Tibial nerve (tissue), 4 donors: ENCODE measurements at regions not wholly inside any gene's neighbourhood (a gene's known extent, or its start where the extent isn't known, plus 50 kb on each side); places are given as distances from the start of the nearest gene placed in this dataset.

Experiments used
- DNase-seq, 2 donors: peaks; one replicate each; pipeline ENCODE4 v3.0.0-alpha.2; 2019; ENCODE audit warnings: low spot score in 2 of 2
- H3K27ac ChIP-seq, 4 donors: fragments of 200-600 bp; sonication (generic) in 3 of 4; one replicate each; pipeline ENCODE4 v1.5.1; 2017 to 2019; ENCODE audit warnings: mild to moderate bottlenecking in 1 of 4
- H3K27me3 ChIP-seq, 2 donors: fragments of 200-600 bp; sonication (generic) in 1 of 2; one replicate each; pipeline versions ENCODE4 v1.5.1 to v1.6.0; 2017 to 2019
- H3K36me3 ChIP-seq, 3 donors: fragments of 200-600 bp; sonication (generic); one replicate each; pipeline ENCODE4 v1.5.1; 2018 to 2019
- H3K4me1 ChIP-seq, 4 donors: fragments of 200-600 bp; sonication (generic) in 3 of 4; one replicate each; pipeline ENCODE4 v1.5.1; 2017 to 2019
- H3K4me3 ChIP-seq, 4 donors: fragments of 200-600 bp; sonication (generic) in 3 of 4; one replicate each; pipeline ENCODE4 v1.5.1; 2017 to 2019; ENCODE audit warnings: mild to moderate bottlenecking in 1 of 4, moderate library complexity in 1 of 4
- H3K9me3 ChIP-seq, 4 donors: fragments of 200-600 bp; sonication (generic) in 3 of 4; one replicate each; pipeline ENCODE4 v1.5.1; 2017 to 2019
- CTCF ChIP-seq, 5 experiments: fragments of 200-600 bp in 3 of 5; fragments of 450-650 bp in 2 of 5; sonication (generic) in 3 of 5; IDR thresholded peaks; one replicate each; pipeline ENCODE4 v1.5.1; 2016 to 2019; ENCODE audit warnings: antibody characterized with exemption in 5 of 5, mild to moderate bottlenecking in 3 of 5, moderate library complexity in 2 of 5
- EP300 ChIP-seq, 2 donors: sonication (generic); formaldehyde crosslinking; IDR thresholded peaks; one replicate each; pipeline ENCODE4 v1.6.1; 2017; ENCODE audit warnings: antibody characterized with exemption in 2 of 2, mild to moderate bottlenecking in 1 of 2
- POLR2A ChIP-seq, 2 donors: fragments of 450-650 bp; IDR thresholded peaks; one replicate each; pipeline ENCODE4 v1.6.1; 2017; ENCODE audit warnings: antibody characterized with exemption in 2 of 2, mild to moderate bottlenecking in 2 of 2, moderate library complexity in 2 of 2
- WGBS, 2 donors: methylation state at CpG; one replicate each; pipeline ENCODE4 v1.1.5; 2018; 5-methylcytosine and 5-hydroxymethylcytosine counted together

- Histone ChIP-seq H3K27ac (no peak overlapping the region), H3K9me3 (no peaks in the 10 kb centered on the region), H3K4me3 (no peak overlapping the region), H3K4me1 (peaks cover 0 to 26% (median 6%) of the 10 kb centered on the region in 4 donors), H3K36me3 (no peaks in the 10 kb centered on the region), H3K27me3 (no peaks in the 10 kb centered on the region)
- DNase-seq: no peak
- TF ChIP-seq EP300 (IDR thresholded peaks at IDR 0.05): no peak
- no peak for TF ChIP-seq POLR2A (IDR thresholded peaks at IDR 0.05)
- no peak for TF ChIP-seq CTCF (IDR thresholded peaks at IDR 0.05)
- 50 to 56% methylated on average over 3 of the region's 3 CpGs for WGBS, 2 donors
Observed at GRCh38 chr6:40722553-40723258, 135.5 kb upstream of the LRFN2 start.

- DNase-seq: no peak
- Histone ChIP-seq H3K4me3 (no peak overlapping the region), H3K36me3 (no peaks in the 10 kb centered on the region), H3K9me3 (no peaks in the 10 kb centered on the region), H3K27me3 (no peaks in the 10 kb centered on the region), H3K27ac (no peak overlapping the region), H3K4me1 (peaks cover 0 to 26% (median 6%) of the 10 kb centered on the region in 4 donors)
- TF ChIP-seq EP300 (IDR thresholded peaks at IDR 0.05) (no peak), CTCF (IDR thresholded peaks at IDR 0.05) (no peak)
- WGBS, 2 donors: 58 to 65% methylated on average over 4 of the region's 4 CpGs
Observed at GRCh38 chr6:40722091-40722490, 134.9 kb upstream of the LRFN2 start.

GRCh38 chr6:40721271-40721952, 134.2 kb upstream of the LRFN2 start:
- no peak for DNase-seq
- WGBS, 2 donors: 88 to 93% methylated on average over 7 of the region's 7 CpGs

GRCh38 chr6:40720375-40720748, 133.2 kb upstream of the LRFN2 start:
- Histone ChIP-seq H3K36me3 (no peaks in the 10 kb centered on the region), H3K4me3 (no peak overlapping the region), H3K4me1 (peaks cover 0 to 26% (median 6%) of the 10 kb centered on the region in 4 donors), H3K27ac (peak overlapping the region in 2 of 4 donors; percentile 28 to 38), H3K9me3 (no peaks in the 10 kb centered on the region), H3K27me3 (no peaks in the 10 kb centered on the region)
- no peak for DNase-seq
- TF ChIP-seq CTCF (IDR thresholded peaks at IDR 0.05): no peak
- TF ChIP-seq EP300 (IDR thresholded peaks at IDR 0.05): no peak
- TF ChIP-seq POLR2A (IDR thresholded peaks at IDR 0.05): no peak
- 30 to 44% methylated on average over 2 of the region's 2 CpGs for WGBS, 2 donors

More at GRCh38 chr6:40721271-40721952, 134.2 kb upstream of the LRFN2 start:
- Histone ChIP-seq H3K27me3 (no peaks in the 10 kb centered on the region), H3K27ac (no peak overlapping the region), H3K4me1 (peaks cover 0 to 26% (median 6%) of the 10 kb centered on the region in 4 donors), H3K4me3 (no peak overlapping the region), H3K9me3 (no peaks in the 10 kb centered on the region), H3K36me3 (no peaks in the 10 kb centered on the region)
- TF ChIP-seq EP300 (IDR thresholded peaks at IDR 0.05) (no peak), POLR2A (IDR thresholded peaks at IDR 0.05) (no peak), CTCF (IDR thresholded peaks at IDR 0.05) (no peak)

GRCh38 chr6:40719671-40720374, 132.7 kb upstream of the LRFN2 start:
- 29 to 35% methylated on average over 7 of the region's 7 CpGs for WGBS, 2 donors
- DNase-seq: peak in 1 of 2 donors; percentile 13
- Histone ChIP-seq H3K4me3 (peak overlapping the region in 1 of 4 donors; percentile 10), H3K4me1 (peaks cover 0 to 26% (median 6%) of the 10 kb centered on the region in 4 donors), H3K27me3 (no peaks in the 10 kb centered on the region), H3K9me3 (no peaks in the 10 kb centered on the region), H3K36me3 (no peaks in the 10 kb centered on the region), H3K27ac (peak overlapping the region in 2 of 4 donors; percentile 38 to 57)
- TF ChIP-seq CTCF (IDR thresholded peaks at IDR 0.05) (no peak), POLR2A (IDR thresholded peaks at IDR 0.05) (no peak), EP300 (IDR thresholded peaks at IDR 0.05) (no peak)
